Ishikawa (cell line): ENCODE measurements at regions not wholly inside any gene's neighbourhood (a gene's known extent, or its start where the extent isn't known, plus 50 kb on each side); places are given as distances from the start of the nearest gene placed in this dataset.

ENCODE experiments used
- CEBPB ChIP-seq: IDR thresholded peaks from 2 replicates; pipeline ENCODE4 v1.6.1; 2012
- EP300 ChIP-seq: IDR thresholded peaks from 2 replicates; pipeline ENCODE4 v1.6.1; 2012; ENCODE audit warnings: borderline replicate concordance
- FOXM1 ChIP-seq: IDR thresholded peaks from 2 replicates; pipeline ENCODE4 v1.6.1; 2012; ENCODE audit warnings: low read depth, borderline replicate concordance
- NFIC ChIP-seq: IDR thresholded peaks from 2 replicates; pipeline ENCODE4 v1.6.1; 2012
- TEAD4 ChIP-seq: IDR thresholded peaks from 2 replicates; pipeline ENCODE4 v1.6.1; 2012
- TF ChIP-seq, protein P1 (sequence below): IDR thresholded peaks from 2 replicates; pipeline ENCODE4 v1.6.1; 2012
- TF ChIP-seq, protein P2 (sequence below): IDR thresholded peaks from 2 replicates; pipeline ENCODE4 v1.6.1; 2012; ENCODE audit warnings: low read depth, mild to moderate bottlenecking

DNA sequence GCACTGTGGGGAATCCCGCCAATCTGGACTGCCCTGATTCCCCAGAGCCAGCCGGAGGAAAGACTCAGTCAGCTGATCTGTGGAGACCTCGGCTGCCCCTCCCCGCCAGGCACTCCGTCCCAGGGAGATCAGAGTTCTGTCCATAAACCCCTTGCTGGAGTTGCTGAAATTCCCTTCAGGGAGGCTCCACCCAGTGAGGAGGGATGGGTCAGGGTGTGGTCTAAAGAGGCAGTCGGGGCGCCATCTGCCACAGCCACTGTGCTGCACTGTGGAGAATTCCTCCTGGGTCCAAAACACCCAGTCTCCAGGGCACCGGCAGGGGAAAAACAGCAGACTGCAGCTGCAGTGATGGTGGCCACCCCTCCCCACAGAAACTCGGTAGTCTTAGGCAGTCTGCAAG lies 1922.3 kb upstream of the FLRT2 start:
- TF ChIP-seq, protein P1, sequence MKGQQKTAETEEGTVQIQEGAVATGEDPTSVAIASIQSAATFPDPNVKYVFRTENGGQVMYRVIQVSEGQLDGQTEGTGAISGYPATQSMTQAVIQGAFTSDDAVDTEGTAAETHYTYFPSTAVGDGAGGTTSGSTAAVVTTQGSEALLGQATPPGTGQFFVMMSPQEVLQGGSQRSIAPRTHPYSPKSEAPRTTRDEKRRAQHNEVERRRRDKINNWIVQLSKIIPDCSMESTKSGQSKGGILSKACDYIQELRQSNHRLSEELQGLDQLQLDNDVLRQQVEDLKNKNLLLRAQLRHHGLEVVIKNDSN = no peak
- TF ChIP-seq, protein P2, sequence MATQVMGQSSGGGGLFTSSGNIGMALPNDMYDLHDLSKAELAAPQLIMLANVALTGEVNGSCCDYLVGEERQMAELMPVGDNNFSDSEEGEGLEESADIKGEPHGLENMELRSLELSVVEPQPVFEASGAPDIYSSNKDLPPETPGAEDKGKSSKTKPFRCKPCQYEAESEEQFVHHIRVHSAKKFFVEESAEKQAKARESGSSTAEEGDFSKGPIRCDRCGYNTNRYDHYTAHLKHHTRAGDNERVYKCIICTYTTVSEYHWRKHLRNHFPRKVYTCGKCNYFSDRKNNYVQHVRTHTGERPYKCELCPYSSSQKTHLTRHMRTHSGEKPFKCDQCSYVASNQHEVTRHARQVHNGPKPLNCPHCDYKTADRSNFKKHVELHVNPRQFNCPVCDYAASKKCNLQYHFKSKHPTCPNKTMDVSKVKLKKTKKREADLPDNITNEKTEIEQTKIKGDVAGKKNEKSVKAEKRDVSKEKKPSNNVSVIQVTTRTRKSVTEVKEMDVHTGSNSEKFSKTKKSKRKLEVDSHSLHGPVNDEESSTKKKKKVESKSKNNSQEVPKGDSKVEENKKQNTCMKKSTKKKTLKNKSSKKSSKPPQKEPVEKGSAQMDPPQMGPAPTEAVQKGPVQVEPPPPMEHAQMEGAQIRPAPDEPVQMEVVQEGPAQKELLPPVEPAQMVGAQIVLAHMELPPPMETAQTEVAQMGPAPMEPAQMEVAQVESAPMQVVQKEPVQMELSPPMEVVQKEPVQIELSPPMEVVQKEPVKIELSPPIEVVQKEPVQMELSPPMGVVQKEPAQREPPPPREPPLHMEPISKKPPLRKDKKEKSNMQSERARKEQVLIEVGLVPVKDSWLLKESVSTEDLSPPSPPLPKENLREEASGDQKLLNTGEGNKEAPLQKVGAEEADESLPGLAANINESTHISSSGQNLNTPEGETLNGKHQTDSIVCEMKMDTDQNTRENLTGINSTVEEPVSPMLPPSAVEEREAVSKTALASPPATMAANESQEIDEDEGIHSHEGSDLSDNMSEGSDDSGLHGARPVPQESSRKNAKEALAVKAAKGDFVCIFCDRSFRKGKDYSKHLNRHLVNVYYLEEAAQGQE = no peak
- TF ChIP-seq FOXM1 (no peak), TEAD4 (no peak), NFIC (no peak), EP300 (no peak), CEBPB (no peak)
